ENCODE measurements at regions not wholly inside any gene's neighbourhood (a gene's known extent, or its start where the extent isn't known, plus 50 kb on each side); places are given as distances from the start of the nearest gene placed in this dataset.

DNA sequence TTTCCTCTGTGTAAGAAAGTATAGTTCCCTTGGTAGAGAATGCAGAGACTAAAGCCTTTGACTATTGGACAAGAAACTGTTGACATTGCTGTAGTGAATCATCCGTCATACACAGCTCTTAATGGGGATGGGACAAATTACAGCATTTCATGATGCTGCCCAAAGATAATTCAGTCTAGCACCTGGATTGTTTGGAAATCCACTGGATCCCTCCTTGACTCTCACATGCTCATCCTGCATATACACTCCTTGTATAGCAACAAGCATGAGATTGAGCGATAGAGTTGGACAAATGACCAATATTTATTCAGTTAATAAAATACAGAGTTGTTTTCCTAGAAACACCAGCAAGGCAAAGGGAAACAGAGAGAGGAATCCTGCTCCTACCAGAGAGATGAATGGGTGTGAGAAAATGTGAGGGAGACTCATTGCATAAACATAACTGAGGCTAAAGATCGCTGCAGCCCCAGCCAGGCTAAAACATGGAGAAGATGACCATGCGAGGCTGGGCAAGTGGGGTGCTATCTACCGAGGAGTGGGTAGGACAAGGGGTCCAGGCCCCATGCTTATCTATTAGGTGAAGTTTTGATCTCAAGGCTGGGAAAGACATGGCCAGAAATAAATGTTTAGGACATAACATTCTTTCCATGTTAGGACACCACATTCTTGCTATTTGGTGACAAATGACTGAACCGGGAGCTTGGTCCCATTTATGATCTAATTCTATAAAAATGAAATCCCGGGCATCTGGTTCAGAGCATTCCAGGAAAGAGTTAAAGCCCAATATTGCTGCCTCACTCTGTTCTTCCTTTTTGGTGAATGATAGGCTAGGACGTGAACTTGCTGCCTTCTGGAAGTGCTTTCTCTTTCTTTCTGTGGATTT is 153.2 kb downstream of the TGFB2 start:
- TF ChIP-seq POLR2AphosphoS5 (IDR thresholded peaks at IDR 0.05; ENCODE audit: low read length) (no peak), POLR2A (IDR thresholded peaks at IDR 0.05; ENCODE audit: low read depth, low read length) (no peak), NFYB (IDR thresholded peaks at IDR 0.05; ENCODE audit: insufficient read depth, low read depth, low read length) (no peak)
- TF ChIP-seq, protein P1, sequence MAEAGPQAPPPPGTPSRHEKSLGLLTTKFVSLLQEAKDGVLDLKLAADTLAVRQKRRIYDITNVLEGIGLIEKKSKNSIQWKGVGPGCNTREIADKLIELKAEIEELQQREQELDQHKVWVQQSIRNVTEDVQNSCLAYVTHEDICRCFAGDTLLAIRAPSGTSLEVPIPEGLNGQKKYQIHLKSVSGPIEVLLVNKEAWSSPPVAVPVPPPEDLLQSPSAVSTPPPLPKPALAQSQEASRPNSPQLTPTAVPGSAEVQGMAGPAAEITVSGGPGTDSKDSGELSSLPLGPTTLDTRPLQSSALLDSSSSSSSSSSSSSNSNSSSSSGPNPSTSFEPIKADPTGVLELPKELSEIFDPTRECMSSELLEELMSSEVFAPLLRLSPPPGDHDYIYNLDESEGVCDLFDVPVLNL (IDR thresholded peaks at IDR 0.05; ENCODE audit: low read depth, low read length), result no peak
- TF ChIP-seq, protein P2, sequence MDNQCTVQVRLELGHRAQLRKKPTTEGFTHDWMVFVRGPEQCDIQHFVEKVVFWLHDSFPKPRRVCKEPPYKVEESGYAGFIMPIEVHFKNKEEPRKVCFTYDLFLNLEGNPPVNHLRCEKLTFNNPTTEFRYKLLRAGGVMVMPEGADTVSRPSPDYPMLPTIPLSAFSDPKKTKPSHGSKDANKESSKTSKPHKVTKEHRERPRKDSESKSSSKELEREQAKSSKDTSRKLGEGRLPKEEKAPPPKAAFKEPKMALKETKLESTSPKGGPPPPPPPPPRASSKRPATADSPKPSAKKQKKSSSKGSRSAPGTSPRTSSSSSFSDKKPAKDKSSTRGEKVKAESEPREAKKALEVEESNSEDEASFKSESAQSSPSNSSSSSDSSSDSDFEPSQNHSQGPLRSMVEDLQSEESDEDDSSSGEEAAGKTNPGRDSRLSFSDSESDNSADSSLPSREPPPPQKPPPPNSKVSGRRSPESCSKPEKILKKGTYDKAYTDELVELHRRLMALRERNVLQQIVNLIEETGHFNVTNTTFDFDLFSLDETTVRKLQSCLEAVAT (IDR thresholded peaks at IDR 0.05), result no peak
- TF ChIP-seq, protein P3, sequence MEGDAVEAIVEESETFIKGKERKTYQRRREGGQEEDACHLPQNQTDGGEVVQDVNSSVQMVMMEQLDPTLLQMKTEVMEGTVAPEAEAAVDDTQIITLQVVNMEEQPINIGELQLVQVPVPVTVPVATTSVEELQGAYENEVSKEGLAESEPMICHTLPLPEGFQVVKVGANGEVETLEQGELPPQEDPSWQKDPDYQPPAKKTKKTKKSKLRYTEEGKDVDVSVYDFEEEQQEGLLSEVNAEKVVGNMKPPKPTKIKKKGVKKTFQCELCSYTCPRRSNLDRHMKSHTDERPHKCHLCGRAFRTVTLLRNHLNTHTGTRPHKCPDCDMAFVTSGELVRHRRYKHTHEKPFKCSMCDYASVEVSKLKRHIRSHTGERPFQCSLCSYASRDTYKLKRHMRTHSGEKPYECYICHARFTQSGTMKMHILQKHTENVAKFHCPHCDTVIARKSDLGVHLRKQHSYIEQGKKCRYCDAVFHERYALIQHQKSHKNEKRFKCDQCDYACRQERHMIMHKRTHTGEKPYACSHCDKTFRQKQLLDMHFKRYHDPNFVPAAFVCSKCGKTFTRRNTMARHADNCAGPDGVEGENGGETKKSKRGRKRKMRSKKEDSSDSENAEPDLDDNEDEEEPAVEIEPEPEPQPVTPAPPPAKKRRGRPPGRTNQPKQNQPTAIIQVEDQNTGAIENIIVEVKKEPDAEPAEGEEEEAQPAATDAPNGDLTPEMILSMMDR (IDR thresholded peaks at IDR 0.05 in 2 of 3, conservative IDR thresholded peaks at IDR 0.05 in 1 of 3; ENCODE audit: control insufficient read depth in 2 of 3, extremely low read depth in 1 of 3, insufficient read depth in 1 of 3, low read depth in 3 of 3, low read length in 3 of 3), result no peak
- TF ChIP-seq, protein P4, sequence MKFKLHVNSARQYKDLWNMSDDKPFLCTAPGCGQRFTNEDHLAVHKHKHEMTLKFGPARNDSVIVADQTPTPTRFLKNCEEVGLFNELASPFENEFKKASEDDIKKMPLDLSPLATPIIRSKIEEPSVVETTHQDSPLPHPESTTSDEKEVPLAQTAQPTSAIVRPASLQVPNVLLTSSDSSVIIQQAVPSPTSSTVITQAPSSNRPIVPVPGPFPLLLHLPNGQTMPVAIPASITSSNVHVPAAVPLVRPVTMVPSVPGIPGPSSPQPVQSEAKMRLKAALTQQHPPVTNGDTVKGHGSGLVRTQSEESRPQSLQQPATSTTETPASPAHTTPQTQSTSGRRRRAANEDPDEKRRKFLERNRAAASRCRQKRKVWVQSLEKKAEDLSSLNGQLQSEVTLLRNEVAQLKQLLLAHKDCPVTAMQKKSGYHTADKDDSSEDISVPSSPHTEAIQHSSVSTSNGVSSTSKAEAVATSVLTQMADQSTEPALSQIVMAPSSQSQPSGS (IDR thresholded peaks at IDR 0.05; ENCODE audit: low read length), result no peak

All from GM12878 (cell line).